ENCODE measurements at regions not wholly inside any gene's neighbourhood (a gene's known extent, or its start where the extent isn't known, plus 50 kb on each side); places are given as distances from the start of the nearest gene placed in this dataset.
"Not testable (repeated sequence)": the region's sequence is repeated elsewhere in the genome, so short reads cannot be mapped to it uniquely, and the experiment has no call there.

GRCh38 chr1:232170909-232171308 is 459.0 kb downstream of the SIPA1L2 start:
- DNase-seq (ENCODE audit: low read depth), result no peak
- TF ChIP-seq CTCF (conservative IDR thresholded peaks at IDR 0.05; ENCODE audit: low read length), result no peak
- H3K4me3 ChIP-seq (ENCODE audit: low read length), result no peak overlapping the region

- TF ChIP-seq CTCF (conservative IDR thresholded peaks at IDR 0.05; ENCODE audit: low read length), result no peak
- DNase-seq (ENCODE audit: low read depth), result no peak
- no peak overlapping the region for H3K4me3 ChIP-seq (ENCODE audit: low read length)
These were observed 460.5 kb downstream of the SIPA1L2 start for GRCh38 chr1:232169436-232169835.

GRCh38 chr1:232168508-232168907 is 461.4 kb downstream of the SIPA1L2 start:
- no peak for TF ChIP-seq CTCF (conservative IDR thresholded peaks at IDR 0.05; ENCODE audit: low read length)
- no peak for DNase-seq (ENCODE audit: low read depth)
- no peak overlapping the region for H3K4me3 ChIP-seq (ENCODE audit: low read length)

- no peak for DNase-seq (ENCODE audit: low read depth)
- no peak for TF ChIP-seq CTCF (conservative IDR thresholded peaks at IDR 0.05; ENCODE audit: low read length)
- no peak overlapping the region for H3K4me3 ChIP-seq (ENCODE audit: low read length)
These were observed 463.0 kb downstream of the SIPA1L2 start for GRCh38 chr1:232166942-232167341.

GRCh38 chr1:232164078-232164963 is 465.6 kb downstream of the SIPA1L2 start:
- DNase-seq (ENCODE audit: low read depth), result peak; percentile 12
- H3K4me3 ChIP-seq (ENCODE audit: low read length), result no peak overlapping the region
- no peak for TF ChIP-seq CTCF (conservative IDR thresholded peaks at IDR 0.05; ENCODE audit: low read length)

- TF ChIP-seq CTCF (conservative IDR thresholded peaks at IDR 0.05; ENCODE audit: low read length), result no peak
- no peak for DNase-seq (ENCODE audit: low read depth)
- H3K4me3 ChIP-seq (ENCODE audit: low read length), result no peak overlapping the region
These were observed 466.4 kb downstream of the SIPA1L2 start for GRCh38 chr1:232163533-232163932.

- TF ChIP-seq CTCF (conservative IDR thresholded peaks at IDR 0.05; ENCODE audit: low read length), result no peak
- H3K4me3 ChIP-seq (ENCODE audit: low read length), result no peak overlapping the region
- DNase-seq (ENCODE audit: low read depth), result no peak
These were observed 467.9 kb downstream of the SIPA1L2 start for GRCh38 chr1:232162001-232162400.

GRCh38 chr1:232158558-232158957 is 471.4 kb downstream of the SIPA1L2 start:
- H3K4me3 ChIP-seq (ENCODE audit: low read length); DNase-seq (ENCODE audit: low read depth): not testable (repeated sequence)

GRCh38 chr1:232156070-232156469 is 473.9 kb downstream of the SIPA1L2 start:
- not testable (repeated sequence) for DNase-seq (ENCODE audit: low read depth); H3K4me3 ChIP-seq (ENCODE audit: low read length)
